SHP77 treated with DMSO at 0.1 percent for 48 hours (cell line): ENCODE measurements at regions not wholly inside any gene's neighbourhood (a gene's known extent, or its start where the extent isn't known, plus 50 kb on each side); places are given as distances from the start of the nearest gene placed in this dataset.

Source experiments
- DNase-seq: peaks from one replicate; lab custom pipeline; 2025; lab: John Stamatoyannopoulos, UW

DNA sequence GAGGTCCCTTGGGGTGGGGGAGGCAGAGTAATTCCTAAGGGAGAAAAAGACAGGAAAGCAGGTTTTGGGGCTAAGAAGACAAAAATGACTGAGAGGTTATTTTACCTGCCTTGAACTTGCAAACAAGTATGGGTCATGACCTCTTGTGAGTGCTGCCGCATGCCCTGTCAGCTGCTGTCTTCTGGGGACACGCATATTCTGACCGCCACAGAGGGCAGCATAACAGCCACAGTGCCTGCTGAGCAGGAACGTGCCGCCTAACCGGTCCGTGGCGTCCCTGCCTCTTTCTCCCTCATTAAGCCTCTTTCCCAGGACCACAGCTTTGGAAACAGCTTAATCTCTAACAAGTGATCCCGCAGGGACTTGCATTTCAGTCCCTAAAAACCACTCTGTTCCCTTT, 51.3 kb upstream of the KCNA1 start:
- no peak for DNase-seq

DNA sequence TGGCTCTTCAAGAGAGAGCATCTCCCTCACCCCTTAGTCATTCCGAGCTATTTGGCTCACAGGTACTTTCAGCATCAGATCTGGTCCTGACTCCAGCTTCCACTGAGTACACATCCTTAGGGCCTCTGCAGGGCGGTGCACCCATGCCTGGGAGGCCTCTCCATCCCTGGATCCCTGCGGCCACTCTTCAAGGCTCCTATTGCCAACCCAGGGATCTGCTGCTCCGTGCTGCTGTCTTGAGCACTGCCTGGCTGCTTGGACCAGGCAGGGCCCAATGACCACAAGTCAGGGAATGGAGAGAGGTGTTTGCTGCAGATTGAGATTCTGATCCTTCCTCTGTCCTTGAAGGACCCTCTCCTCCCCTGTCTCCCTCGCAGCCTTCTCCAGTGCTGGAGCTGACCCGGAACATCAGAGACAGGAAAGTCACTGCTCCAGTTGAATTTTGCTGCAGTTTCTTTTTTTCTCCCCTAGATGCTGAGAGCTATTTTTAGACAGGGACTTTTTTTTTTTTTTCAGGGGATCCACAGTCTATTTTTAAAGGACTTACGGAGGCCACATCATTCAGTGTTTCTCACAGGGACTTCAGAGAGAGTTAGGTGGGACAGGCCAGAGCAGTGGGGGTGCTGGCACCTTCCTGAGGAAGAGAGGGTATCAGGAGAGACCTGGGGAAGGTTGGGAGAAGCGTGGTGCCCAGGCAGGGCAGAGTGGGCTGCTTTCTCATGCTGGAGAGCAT, 50.1 kb upstream of the KCNA1 start:
- no peak for DNase-seq
